OCI-LY1 (cell line): ENCODE measurements at regions not wholly inside any gene's neighbourhood (a gene's known extent, or its start where the extent isn't known, plus 50 kb on each side); places are given as distances from the start of the nearest gene placed in this dataset.

Source experiments
- H2AFZ ChIP-seq: fragments of 200-600 bp; sonication (generic), shearing (Covaris generic); 2 replicates; pipeline ENCODE4 v1.6.0; 2014; ENCODE audit warnings: antibody characterized with exemption, mild to moderate bottlenecking, low read length
- H3F3A ChIP-seq: fragments of 200-600 bp; sonication (generic), shearing (Covaris generic); 2 replicates; pipeline ENCODE4 v1.6.0; 2014; ENCODE audit warnings: mild to moderate bottlenecking, antibody characterized with exemption, low read length, moderate library complexity; ENCODE audit not compliant: insufficient read depth
- H3K27ac ChIP-seq: fragments of 200-600 bp; sonication (generic); 2 replicates; pipeline ENCODE4 v1.5.1; 2014; ENCODE audit warnings: low read length, mixed run types, mild to moderate bottlenecking, low read depth; ENCODE audit not compliant: poor library complexity, severe bottlenecking
- H3K27me3 ChIP-seq: fragments of 200-600 bp; sonication (generic); 2 replicates; pipeline ENCODE4 v1.6.0; 2014; ENCODE audit warnings: antibody characterized with exemption, mild to moderate bottlenecking, low read length, moderate library complexity; ENCODE audit not compliant: insufficient read depth
- H3K36me3 ChIP-seq: fragments of 200-600 bp; sonication (generic); 2 replicates; pipeline ENCODE4 v1.6.1; 2014; ENCODE audit warnings: mild to moderate bottlenecking, antibody characterized with exemption, low read length, moderate library complexity, mixed read lengths; ENCODE audit not compliant: insufficient read depth
- H3K4me1 ChIP-seq: fragments of 200-600 bp; sonication (generic); 2 replicates; pipeline ENCODE4 v1.5.1; 2014; ENCODE audit warnings: mild to moderate bottlenecking, low read length, moderate library complexity; ENCODE audit not compliant: insufficient read depth, severe bottlenecking
- H3K4me2 ChIP-seq: fragments of 200-600 bp; sonication (generic), shearing (Covaris generic); 2 replicates; pipeline ENCODE4 v1.6.1; 2014; ENCODE audit warnings: low read length
- H3K4me3 ChIP-seq: fragments of 200-600 bp; sonication (generic); 2 replicates; pipeline ENCODE4 v1.5.1; 2014; ENCODE audit warnings: low read length, low read depth, mild to moderate bottlenecking, mixed read lengths; ENCODE audit not compliant: poor library complexity, severe bottlenecking
- H3K79me2 ChIP-seq: fragments of 200-600 bp; shearing (Covaris generic); 2 replicates; pipeline ENCODE4 v1.6.1; 2016; ENCODE audit warnings: mixed run types, low read length, mixed read lengths; ENCODE audit not compliant: insufficient read depth
- H3K9ac ChIP-seq: fragments of 200-600 bp; sonication (generic), shearing (Covaris generic); 2 replicates; pipeline ENCODE4 v1.6.1; 2014; ENCODE audit warnings: mild to moderate bottlenecking, low read length, mixed read lengths
- H3K9me2 ChIP-seq: fragments of 200-600 bp; sonication (generic), shearing (Covaris generic); 2 replicates; pipeline ENCODE4 v1.6.1; 2014; ENCODE audit warnings: low read depth, mild to moderate bottlenecking, low read length, mixed read lengths
- H3K9me3 ChIP-seq: fragments of 200-600 bp; shearing (Covaris generic); 2 replicates; pipeline ENCODE4 v1.6.1; 2014; ENCODE audit warnings: low read length, mixed read lengths
- H4K20me1 ChIP-seq: fragments of 200-600 bp; sonication (generic), shearing (Covaris generic); 2 replicates; pipeline ENCODE4 v1.6.0; 2016; ENCODE audit warnings: mild to moderate bottlenecking, low read length; ENCODE audit not compliant: insufficient read depth
- EZH2 ChIP-seq: fragments of 200-600 bp; sonication (generic), shearing (Covaris generic); IDR thresholded peaks from 2 replicates; pipeline ENCODE4 v1.8.0; 2017; ENCODE audit warnings: borderline replicate concordance, mixed run types, mild to moderate bottlenecking, antibody characterized with exemption, low read length, moderate library complexity, mixed read lengths
- TF ChIP-seq, protein P1 (sequence below): fragments of 200-600 bp; sonication (generic), shearing (Covaris generic); IDR thresholded peaks from 2 replicates; pipeline ENCODE4 v1.5.1; 2017; ENCODE audit warnings: mild to moderate bottlenecking, antibody characterized with exemption, low read length, moderate library complexity, mixed read lengths

- Histone ChIP-seq H3F3A (no peaks in the 10 kb centered on the region), H3K27ac (no peak overlapping the region), H3K9ac (no peak overlapping the region), H4K20me1 (no peaks in the 10 kb centered on the region), H3K4me3 (no peak overlapping the region), H3K36me3 (no peaks in the 10 kb centered on the region), H3K9me3 (peaks cover 6% of the 10 kb centered on the region; the same call in 1 of the 2 replicates), H3K9me2 (no peaks in the 10 kb centered on the region), H3K4me1 (no peaks in the 10 kb centered on the region), H3K4me2 (no peak overlapping the region), H2AFZ (no peak overlapping the region), H3K79me2 (no peaks in the 10 kb centered on the region), H3K27me3 (no peaks in the 10 kb centered on the region)
- no peak for TF ChIP-seq EZH2
- TF ChIP-seq, protein P1, sequence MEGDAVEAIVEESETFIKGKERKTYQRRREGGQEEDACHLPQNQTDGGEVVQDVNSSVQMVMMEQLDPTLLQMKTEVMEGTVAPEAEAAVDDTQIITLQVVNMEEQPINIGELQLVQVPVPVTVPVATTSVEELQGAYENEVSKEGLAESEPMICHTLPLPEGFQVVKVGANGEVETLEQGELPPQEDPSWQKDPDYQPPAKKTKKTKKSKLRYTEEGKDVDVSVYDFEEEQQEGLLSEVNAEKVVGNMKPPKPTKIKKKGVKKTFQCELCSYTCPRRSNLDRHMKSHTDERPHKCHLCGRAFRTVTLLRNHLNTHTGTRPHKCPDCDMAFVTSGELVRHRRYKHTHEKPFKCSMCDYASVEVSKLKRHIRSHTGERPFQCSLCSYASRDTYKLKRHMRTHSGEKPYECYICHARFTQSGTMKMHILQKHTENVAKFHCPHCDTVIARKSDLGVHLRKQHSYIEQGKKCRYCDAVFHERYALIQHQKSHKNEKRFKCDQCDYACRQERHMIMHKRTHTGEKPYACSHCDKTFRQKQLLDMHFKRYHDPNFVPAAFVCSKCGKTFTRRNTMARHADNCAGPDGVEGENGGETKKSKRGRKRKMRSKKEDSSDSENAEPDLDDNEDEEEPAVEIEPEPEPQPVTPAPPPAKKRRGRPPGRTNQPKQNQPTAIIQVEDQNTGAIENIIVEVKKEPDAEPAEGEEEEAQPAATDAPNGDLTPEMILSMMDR: no peak
Observed at GRCh38 chr6:156026486-156027247, 571.0 kb upstream of the NOX3 start.

- no peak overlapping the region for H3K4me2 ChIP-seq
- no peaks in the 10 kb centered on the region for H3K36me3 ChIP-seq
- no peak overlapping the region for H3K4me3 ChIP-seq
- H2AFZ ChIP-seq: no peak overlapping the region
- no peak overlapping the region for H3K9ac ChIP-seq
- H3K27ac ChIP-seq: no peak overlapping the region
- TF ChIP-seq, protein P1: no peak
- no peak for TF ChIP-seq EZH2
- peaks cover 6% of the 10 kb centered on the region; the same call in 1 of the 2 replicates for H3K9me3 ChIP-seq
- H3F3A ChIP-seq: no peaks in the 10 kb centered on the region
- no peaks in the 10 kb centered on the region for H3K4me1 ChIP-seq
- H3K9me2 ChIP-seq: no peaks in the 10 kb centered on the region
- no peaks in the 10 kb centered on the region for H4K20me1 ChIP-seq
- H3K79me2 ChIP-seq: no peaks in the 10 kb centered on the region
- no peaks in the 10 kb centered on the region for H3K27me3 ChIP-seq
Observed at GRCh38 chr6:156024339-156024738, 568.7 kb upstream of the NOX3 start.

GRCh38 chr6:156021746-156022396 is 566.2 kb upstream of the NOX3 start:
- H3K4me3 ChIP-seq: no peak overlapping the region
- H3K79me2 ChIP-seq: no peaks in the 10 kb centered on the region
- H2AFZ ChIP-seq: no peak overlapping the region
- H3K9ac ChIP-seq: no peak overlapping the region
- peaks cover 6% of the 10 kb centered on the region; the same call in 1 of the 2 replicates for H3K9me3 ChIP-seq
- no peaks in the 10 kb centered on the region for H4K20me1 ChIP-seq
- H3K4me1 ChIP-seq: no peaks in the 10 kb centered on the region
- no peak overlapping the region for H3K4me2 ChIP-seq
- H3K27ac ChIP-seq: no peak overlapping the region
- H3K27me3 ChIP-seq: no peaks in the 10 kb centered on the region
- TF ChIP-seq EZH2: no peak
- TF ChIP-seq, protein P1: no peak
- H3K36me3 ChIP-seq: no peaks in the 10 kb centered on the region
- H3F3A ChIP-seq: no peaks in the 10 kb centered on the region
- H3K9me2 ChIP-seq: no peaks in the 10 kb centered on the region
